ENCODE measurements at regions not wholly inside any gene's neighbourhood (a gene's known extent, or its start where the extent isn't known, plus 50 kb on each side); places are given as distances from the start of the nearest gene placed in this dataset.
A peak's percentile ranks its signal among the peaks of the same experiment; 100 is the strongest.

GRCh38 chr7:25850735-25851134 lies 301.3 kb upstream of the NFE2L3 start:
- no peak overlapping the region for H3K4me3 ChIP-seq (ENCODE audit: low read depth, low read length)

- peak overlapping the region; percentile 34 for H3K4me3 ChIP-seq (ENCODE audit: low read depth, low read length)
Measured at GRCh38 chr7:25851332-25852210, 300.4 kb upstream of the NFE2L3 start.

DNA sequence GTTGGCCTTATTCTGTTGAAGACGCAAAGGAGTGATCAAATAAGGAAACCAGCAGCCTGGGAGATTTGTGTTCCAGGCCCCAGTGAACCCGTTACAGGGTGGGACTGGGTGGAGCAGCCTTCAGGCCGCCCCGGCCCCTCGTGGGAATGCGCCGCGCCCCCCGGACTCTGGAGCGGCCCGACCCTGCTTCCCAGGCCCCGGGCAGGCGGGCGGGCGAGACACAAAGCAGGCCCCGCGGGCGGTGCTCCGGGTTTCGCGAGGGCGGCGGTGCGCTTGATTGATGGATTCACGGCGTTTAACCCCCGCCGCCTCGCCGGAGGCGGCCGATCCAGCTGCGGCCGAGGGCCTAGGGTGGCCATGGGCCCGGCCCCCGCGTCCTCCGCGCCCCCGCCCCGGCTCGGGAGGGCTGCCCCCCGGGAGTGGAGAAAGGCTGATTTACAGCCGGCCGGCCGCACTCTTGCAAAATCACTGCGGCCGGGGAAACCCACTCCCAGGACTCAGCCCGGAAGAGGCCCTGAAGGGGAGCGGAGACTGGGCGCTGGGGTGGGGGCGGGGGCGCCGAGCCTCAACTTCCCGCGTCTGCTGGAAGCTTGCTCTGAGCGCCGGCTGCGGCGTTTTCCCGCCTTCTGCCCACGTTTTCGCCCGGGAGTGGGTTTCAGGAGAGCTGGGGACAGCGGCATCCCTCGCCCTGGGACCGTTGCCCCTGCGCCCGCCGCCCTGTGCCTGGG lies 299.6 kb upstream of the NFE2L3 start:
- H3K4me3 ChIP-seq (ENCODE audit: low read depth, low read length): peak overlapping the region; percentile 34

GRCh38 chr7:25852939-25853271 lies 299.1 kb upstream of the NFE2L3 start:
- H3K4me3 ChIP-seq (ENCODE audit: low read depth, low read length): peak overlapping the region; percentile 34

GRCh38 chr7:25853314-25853713 lies 298.7 kb upstream of the NFE2L3 start:
- no peak overlapping the region for H3K4me3 ChIP-seq (ENCODE audit: low read depth, low read length)

DNA sequence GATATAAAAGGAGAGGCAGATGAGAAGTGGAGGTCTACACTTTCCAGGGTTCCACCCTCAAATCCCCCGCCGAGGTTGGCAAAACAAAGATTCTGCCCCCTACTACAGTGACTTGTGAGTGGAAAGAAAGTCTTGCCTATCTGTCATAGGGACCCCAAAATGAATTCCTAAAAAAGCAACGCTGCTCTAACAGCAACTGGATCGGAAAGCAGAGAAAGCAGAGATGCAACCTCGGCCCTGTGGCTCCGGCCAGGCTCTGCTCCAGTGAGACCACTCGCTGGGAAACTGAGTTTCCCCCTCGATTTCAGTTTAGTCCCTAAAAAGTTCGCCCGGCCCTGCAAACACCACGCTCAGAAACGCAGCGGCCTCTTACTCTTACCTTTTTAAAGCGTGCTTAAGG lies 297.9 kb upstream of the NFE2L3 start:
- peak overlapping the region; percentile 2 for H3K4me3 ChIP-seq (ENCODE audit: low read depth, low read length)

- H3K4me3 ChIP-seq (ENCODE audit: low read depth, low read length): no peak overlapping the region
Measured at GRCh38 chr7:25854608-25855497, 297.1 kb upstream of the NFE2L3 start.

DNA sequence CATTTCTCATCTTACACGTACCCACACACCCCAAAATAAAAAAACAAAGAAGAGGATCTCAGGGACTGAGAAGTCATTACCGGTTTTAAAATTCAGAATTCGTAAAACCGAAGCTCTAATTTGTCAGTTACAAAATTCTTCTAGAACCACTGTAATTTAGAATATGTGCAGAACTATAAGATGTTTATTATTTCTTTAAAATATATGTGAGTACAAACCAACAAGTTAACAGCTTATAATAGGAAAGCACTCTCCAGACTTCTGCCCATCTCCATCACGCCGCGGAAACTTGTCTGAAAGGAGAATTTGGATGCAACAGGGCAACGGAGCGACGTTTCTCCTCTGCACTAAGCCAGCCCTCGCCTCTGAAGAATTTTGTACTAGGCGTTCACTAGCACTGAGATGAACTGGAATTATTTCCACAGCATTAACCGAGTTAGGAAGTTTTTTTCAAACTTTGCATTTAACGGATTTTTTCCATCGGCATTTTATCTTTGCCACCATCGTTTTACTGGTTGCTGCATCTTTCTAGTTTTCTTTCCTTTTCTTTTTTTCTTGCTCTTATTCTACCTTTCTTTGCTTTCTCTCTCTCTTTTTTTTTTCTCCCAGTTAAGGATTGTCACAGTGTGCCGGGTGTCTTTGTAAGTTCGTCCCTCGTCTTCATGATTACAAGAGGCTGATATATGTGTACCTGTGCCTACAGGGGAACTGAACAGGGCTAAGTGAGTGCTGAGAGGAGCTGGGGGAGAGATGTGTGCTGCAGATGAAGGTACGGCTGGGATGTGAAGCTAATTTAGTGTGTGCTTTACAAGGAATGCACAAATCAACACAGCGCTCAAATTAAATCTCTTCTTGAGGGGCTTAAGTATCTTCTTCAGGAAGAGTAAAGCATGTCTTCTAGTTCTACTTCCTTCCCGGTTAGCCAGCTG lies 295.9 kb upstream of the NFE2L3 start:
- H3K4me3 ChIP-seq (ENCODE audit: low read depth, low read length): peak overlapping the region; percentile 65

- H3K4me3 ChIP-seq (ENCODE audit: low read depth, low read length): peak overlapping the region; percentile 62
Measured at GRCh38 chr7:25857376-25858067, 294.5 kb upstream of the NFE2L3 start.

DNA sequence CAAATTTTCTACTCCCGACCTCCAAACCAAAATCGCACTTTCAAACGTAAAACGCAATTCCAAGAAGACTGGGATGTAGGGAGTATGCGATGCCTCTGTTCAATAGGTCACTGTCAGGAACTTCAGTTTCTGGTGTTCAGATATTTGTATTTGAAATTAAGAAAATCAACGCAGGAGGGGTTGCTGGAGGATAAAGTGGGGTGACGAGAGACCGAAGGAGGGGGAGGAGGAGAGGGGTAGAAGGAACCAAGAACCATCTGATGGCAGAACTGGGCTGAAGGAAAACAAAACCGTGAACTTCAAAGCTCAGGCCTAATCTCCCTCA lies 293.8 kb upstream of the NFE2L3 start:
- no peak overlapping the region for H3K4me3 ChIP-seq (ENCODE audit: low read depth, low read length)

GRCh38 chr7:25858525-25859411 lies 293.2 kb upstream of the NFE2L3 start:
- no peak overlapping the region for H3K4me3 ChIP-seq (ENCODE audit: low read depth, low read length)

GRCh38 chr7:25859412-25860274 lies 292.4 kb upstream of the NFE2L3 start:
- H3K4me3 ChIP-seq (ENCODE audit: low read depth, low read length): no peak overlapping the region

- no peak overlapping the region for H3K4me3 ChIP-seq (ENCODE audit: low read depth, low read length)
Measured at GRCh38 chr7:25860275-25861163, 291.5 kb upstream of the NFE2L3 start.

- H3K4me3 ChIP-seq (ENCODE audit: low read depth, low read length): no peak overlapping the region
Measured at GRCh38 chr7:25861164-25861496, 290.9 kb upstream of the NFE2L3 start.

DNA sequence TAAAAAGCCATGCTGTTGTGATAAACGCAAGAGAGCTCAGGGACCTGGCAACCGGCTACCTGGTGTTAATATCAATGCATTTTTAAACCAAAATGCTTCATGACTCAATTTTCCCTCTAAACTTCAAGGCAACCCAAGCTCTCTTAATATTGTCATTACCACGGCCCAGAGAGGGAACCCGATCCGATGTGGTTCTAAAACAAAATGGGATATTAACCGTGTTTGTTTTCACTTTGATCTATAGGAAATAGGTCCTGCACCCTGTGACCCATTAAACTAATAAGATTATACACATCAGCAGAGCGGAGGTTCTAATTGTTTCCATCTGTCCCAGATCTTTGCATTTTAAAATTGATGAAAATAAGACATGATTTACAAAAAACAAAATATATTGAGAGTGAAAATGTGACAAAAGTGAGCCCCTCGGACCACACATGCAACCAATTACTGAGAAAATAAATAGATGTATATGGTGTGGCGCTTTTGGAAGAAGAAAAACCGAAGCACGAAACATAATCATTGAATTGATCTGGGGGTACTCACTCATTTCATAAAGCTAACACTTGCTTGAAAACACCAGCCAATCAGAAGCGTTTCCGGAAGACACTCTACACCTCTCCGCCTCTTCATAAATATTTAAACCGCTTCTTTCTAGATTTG lies 290.3 kb upstream of the NFE2L3 start:
- no peak overlapping the region for H3K4me3 ChIP-seq (ENCODE audit: low read depth, low read length)

- H3K4me3 ChIP-seq (ENCODE audit: low read depth, low read length): no peak overlapping the region
Measured at GRCh38 chr7:25862261-25863004, 289.6 kb upstream of the NFE2L3 start.

Measured in iPS-11a (cell line).